Keratinocyte (primary cell): ENCODE measurements at regions not wholly inside any gene's neighbourhood (a gene's known extent, or its start where the extent isn't known, plus 50 kb on each side); places are given as distances from the start of the nearest gene placed in this dataset.

Source experiments
- DNase-seq: peaks from one replicate; pipeline ENCODE4 v3.0.0-alpha.2; 2011; ENCODE audit warnings: low read depth, missing footprints, low spot score
- FAIRE-seq: peaks from 2 replicates; lab custom pipeline; 2011; peaks lifted over from hg19 to GRCh38; lab: Jason Lieb, UNC
- H2AFZ ChIP-seq: 2 replicates; pipeline ENCODE4 v1.6.0; 2012; ENCODE audit warnings: low read length, control low read depth, inconsistent platforms; ENCODE audit not compliant: control insufficient read depth
- H3K27ac ChIP-seq: 2 replicates; pipeline ENCODE4 v1.5.1; 2011; ENCODE audit warnings: low read length; ENCODE audit not compliant: control insufficient read depth, insufficient read depth
- H3K27me3 ChIP-seq: 3 replicates; pipeline ENCODE4 v1.6.0; 2011; ENCODE audit warnings: low read length; ENCODE audit not compliant: control insufficient read depth, insufficient read depth; ENCODE audit errors: extremely low read depth
- H3K36me3 ChIP-seq, 2 experiments: 2 replicates in 1 of 2; 3 replicates in 1 of 2; pipeline ENCODE4 v1.5.1; 2011; ENCODE audit warnings: low read length in 2 of 2, mild to moderate bottlenecking in 1 of 2; ENCODE audit not compliant: control insufficient read depth in 2 of 2, insufficient read depth in 2 of 2; ENCODE audit errors: extremely low read depth in 1 of 2
- H3K4me1 ChIP-seq: 3 replicates; pipeline ENCODE4 v1.5.1; 2011; ENCODE audit warnings: low read length; ENCODE audit not compliant: control insufficient read depth, insufficient read depth; ENCODE audit errors: extremely low read depth
- H3K4me2 ChIP-seq: 3 replicates; pipeline ENCODE4 v1.6.0; 2011; ENCODE audit warnings: low read depth, low read length; ENCODE audit not compliant: control insufficient read depth, insufficient read depth; ENCODE audit errors: extremely low read depth
- H3K4me3 ChIP-seq, 3 experiments: fragments of 200-600 bp in 1 of 3; sonication (generic) in 1 of 3; 2 replicates in 2 of 3; 3 replicates in 1 of 3; pipeline ENCODE4 v1.5.1; 2011 to 2016; ENCODE audit warnings: low read length in 3 of 3, mild to moderate bottlenecking in 3 of 3, control low read depth in 2 of 3, inconsistent platforms in 1 of 3, low read depth in 1 of 3, mixed read lengths in 1 of 3, mixed run types in 1 of 3, moderate library complexity in 1 of 3; ENCODE audit not compliant: control insufficient read depth in 2 of 3, insufficient read depth in 2 of 3; ENCODE audit errors: extremely low read depth in 1 of 3
- H3K79me2 ChIP-seq: 2 replicates; pipeline ENCODE4 v1.6.0; 2012; ENCODE audit warnings: low read length; ENCODE audit not compliant: control insufficient read depth, insufficient read depth
- H3K9ac ChIP-seq: 3 replicates; pipeline ENCODE4 v1.6.0; 2011; ENCODE audit warnings: low read length; ENCODE audit not compliant: control insufficient read depth, insufficient read depth; ENCODE audit errors: extremely low read depth
- H3K9me1 ChIP-seq: 3 replicates; pipeline ENCODE4 v1.6.0; 2011; ENCODE audit warnings: low read length; ENCODE audit not compliant: control insufficient read depth, insufficient read depth; ENCODE audit errors: extremely low read depth
- H3K9me3 ChIP-seq: 2 replicates; pipeline ENCODE4 v1.5.1; 2012; ENCODE audit warnings: low read depth, low read length; ENCODE audit not compliant: control insufficient read depth
- H4K20me1 ChIP-seq: 3 replicates; pipeline ENCODE4 v1.6.0; 2011; ENCODE audit warnings: low read length; ENCODE audit not compliant: control insufficient read depth, insufficient read depth; ENCODE audit errors: extremely low read depth
- EZH2 ChIP-seq: IDR thresholded peaks from one replicate; pipeline ENCODE4 v1.6.1; 2012; ENCODE audit warnings: inconsistent platforms, mild to moderate bottlenecking, low read length, moderate library complexity
- dilution Hi-C: fragments of 300-500 bp; cut with MboI; formaldehyde crosslinking; loops from one replicate; pipeline ENCODE4 v1.7.0; 2020; ENCODE audit warnings: low sequenced_read_pairs; ENCODE audit not compliant: extremely low pct_ligation_motif_present
- TF ChIP-seq, protein P1 (sequence below), 3 experiments: IDR thresholded peaks in 1 of 3; conservative IDR thresholded peaks in 1 of 3; optimal IDR thresholded peaks in 1 of 3; 2 replicates in 2 of 3; 3 replicates in 1 of 3; pipeline versions ENCODE3 to v1.5.1; 2011; ENCODE audit warnings: low read length in 3 of 3, mild to moderate bottlenecking in 3 of 3, moderate library complexity in 2 of 3, control low read depth in 1 of 3, inconsistent platforms in 1 of 3; ENCODE audit not compliant: insufficient read depth in 2 of 3; ENCODE audit errors: extremely low read depth in 1 of 3

DNA sequence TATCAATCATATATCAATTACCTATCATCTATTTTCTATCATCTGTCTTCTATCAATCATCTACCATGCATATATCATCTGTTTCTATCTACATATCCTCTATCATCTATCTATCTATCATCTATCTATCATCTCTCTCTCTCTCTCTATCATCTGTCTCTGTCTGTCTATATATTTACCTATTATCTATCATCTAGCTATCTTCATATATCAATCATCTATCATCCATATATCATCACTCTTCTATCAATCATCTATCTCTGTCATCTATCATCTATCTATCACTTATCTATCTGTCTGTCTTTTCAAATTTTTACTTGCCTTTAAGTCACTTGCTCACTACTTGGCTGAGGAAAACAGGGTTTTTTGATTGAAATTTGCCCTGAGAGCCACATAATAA is 592.3 kb downstream of the DCDC2C start:
- Histone ChIP-seq H3K36me3 (no peaks in the 10 kb centered on the region), H3K4me3 (no peak overlapping the region), H2AFZ (no peak overlapping the region), H3K4me1 (no peaks in the 10 kb centered on the region), H3K27me3 (no peaks in the 10 kb centered on the region), H3K9me3 (peaks cover 2% of the 10 kb centered on the region), H3K27ac (no peak overlapping the region), H4K20me1 (no peaks in the 10 kb centered on the region), H3K9me1 (no peaks in the 10 kb centered on the region), H3K9ac (no peak overlapping the region), H3K79me2 (no peaks in the 10 kb centered on the region), H3K4me2 (no peak overlapping the region)
- FAIRE-seq = no peak
- dilution Hi-C loops = no loop called here
- no peak for TF ChIP-seq EZH2
- TF ChIP-seq, protein P1, sequence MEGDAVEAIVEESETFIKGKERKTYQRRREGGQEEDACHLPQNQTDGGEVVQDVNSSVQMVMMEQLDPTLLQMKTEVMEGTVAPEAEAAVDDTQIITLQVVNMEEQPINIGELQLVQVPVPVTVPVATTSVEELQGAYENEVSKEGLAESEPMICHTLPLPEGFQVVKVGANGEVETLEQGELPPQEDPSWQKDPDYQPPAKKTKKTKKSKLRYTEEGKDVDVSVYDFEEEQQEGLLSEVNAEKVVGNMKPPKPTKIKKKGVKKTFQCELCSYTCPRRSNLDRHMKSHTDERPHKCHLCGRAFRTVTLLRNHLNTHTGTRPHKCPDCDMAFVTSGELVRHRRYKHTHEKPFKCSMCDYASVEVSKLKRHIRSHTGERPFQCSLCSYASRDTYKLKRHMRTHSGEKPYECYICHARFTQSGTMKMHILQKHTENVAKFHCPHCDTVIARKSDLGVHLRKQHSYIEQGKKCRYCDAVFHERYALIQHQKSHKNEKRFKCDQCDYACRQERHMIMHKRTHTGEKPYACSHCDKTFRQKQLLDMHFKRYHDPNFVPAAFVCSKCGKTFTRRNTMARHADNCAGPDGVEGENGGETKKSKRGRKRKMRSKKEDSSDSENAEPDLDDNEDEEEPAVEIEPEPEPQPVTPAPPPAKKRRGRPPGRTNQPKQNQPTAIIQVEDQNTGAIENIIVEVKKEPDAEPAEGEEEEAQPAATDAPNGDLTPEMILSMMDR (optimal IDR thresholded peaks at IDR 0.05 in 1 of 3, IDR thresholded peaks at IDR 0.05 in 1 of 3, conservative IDR thresholded peaks at IDR 0.05 in 1 of 3; ENCODE audit: extremely low read depth in 1 of 3, insufficient read depth in 2 of 3, low read length in 3 of 3) = no peak
- no peak for DNase-seq

DNA sequence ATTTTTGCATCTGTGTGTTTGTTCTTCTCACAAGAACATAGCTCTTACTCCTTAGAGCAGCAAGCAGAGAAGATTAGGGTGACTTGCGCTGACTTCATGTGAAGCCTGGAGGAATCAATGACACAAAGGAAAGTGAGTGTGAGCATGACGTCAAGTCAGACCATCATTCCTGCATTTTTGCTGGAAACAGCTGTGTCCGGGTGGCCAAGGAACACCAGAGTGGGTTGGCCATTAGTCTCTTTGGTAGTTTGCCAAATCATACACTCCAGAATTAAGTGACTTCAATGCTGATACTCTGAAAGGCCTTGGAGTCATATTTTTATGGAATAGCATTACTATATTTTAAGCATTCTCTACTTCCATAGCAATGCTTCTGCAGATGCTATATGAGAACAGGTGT is 597.2 kb downstream of the DCDC2C start:
- Histone ChIP-seq H3K27me3 (no peaks in the 10 kb centered on the region), H4K20me1 (no peaks in the 10 kb centered on the region), H3K9me3 (peaks cover 2% of the 10 kb centered on the region), H3K9me1 (no peaks in the 10 kb centered on the region), H3K79me2 (no peaks in the 10 kb centered on the region), H3K9ac (no peak overlapping the region), H3K4me3 (no peak overlapping the region), H3K36me3 (no peaks in the 10 kb centered on the region), H3K4me1 (no peaks in the 10 kb centered on the region), H3K4me2 (no peak overlapping the region), H3K27ac (no peak overlapping the region), H2AFZ (no peak overlapping the region)
- no peak for TF ChIP-seq EZH2
- TF ChIP-seq, protein P1 (optimal IDR thresholded peaks at IDR 0.05 in 1 of 3, IDR thresholded peaks at IDR 0.05 in 1 of 3, conservative IDR thresholded peaks at IDR 0.05 in 1 of 3; ENCODE audit: extremely low read depth in 1 of 3, insufficient read depth in 2 of 3, low read length in 3 of 3) = no peak
- no peak for DNase-seq
- no peak for FAIRE-seq
- dilution Hi-C loops = no loop called here
